ENCODE measurements at regions not wholly inside any gene's neighbourhood (a gene's known extent, or its start where the extent isn't known, plus 50 kb on each side); places are given as distances from the start of the nearest gene placed in this dataset.

DNA sequence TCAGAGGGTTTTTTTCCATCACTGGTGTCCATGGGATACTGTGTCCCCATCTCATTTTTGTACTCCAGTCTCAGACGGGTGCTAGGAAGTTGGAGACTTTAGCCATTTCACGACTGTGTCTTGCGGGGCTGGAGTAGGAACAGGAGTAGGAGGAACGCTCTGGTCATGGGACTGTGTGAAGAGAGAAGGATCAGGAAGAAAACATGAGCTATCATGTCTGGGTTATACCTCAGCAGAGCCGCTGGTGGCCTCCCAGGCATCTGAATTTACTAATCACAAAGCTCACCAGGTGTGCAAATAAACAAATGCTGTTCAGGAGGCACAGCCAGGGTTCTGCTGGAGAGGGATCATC, 225.4 kb downstream of the SEC14L1 start:
- ATAC-seq (peak; percentile 7 to 45 (median 20)), FAIRE-seq (no peak), DNase-seq (peak in 1 of 6 donors; percentile 5)
- Histone ChIP-seq H3K27me3 (peaks cover 0 to 20% (median under 1%) of the 10 kb centered on the region in 4 donors), H3K9me3 (no peaks in the 10 kb centered on the region), H3K4me3 (no peak overlapping the region), H3K27ac (peak overlapping the region; percentile 10 to 84 (median 64)), H3K36me3 (no peaks in the 10 kb centered on the region), H3K4me1 (peaks cover 4 to 28% (median 11%) of the 10 kb centered on the region in 3 donors)
- TF ChIP-seq, protein P1, sequence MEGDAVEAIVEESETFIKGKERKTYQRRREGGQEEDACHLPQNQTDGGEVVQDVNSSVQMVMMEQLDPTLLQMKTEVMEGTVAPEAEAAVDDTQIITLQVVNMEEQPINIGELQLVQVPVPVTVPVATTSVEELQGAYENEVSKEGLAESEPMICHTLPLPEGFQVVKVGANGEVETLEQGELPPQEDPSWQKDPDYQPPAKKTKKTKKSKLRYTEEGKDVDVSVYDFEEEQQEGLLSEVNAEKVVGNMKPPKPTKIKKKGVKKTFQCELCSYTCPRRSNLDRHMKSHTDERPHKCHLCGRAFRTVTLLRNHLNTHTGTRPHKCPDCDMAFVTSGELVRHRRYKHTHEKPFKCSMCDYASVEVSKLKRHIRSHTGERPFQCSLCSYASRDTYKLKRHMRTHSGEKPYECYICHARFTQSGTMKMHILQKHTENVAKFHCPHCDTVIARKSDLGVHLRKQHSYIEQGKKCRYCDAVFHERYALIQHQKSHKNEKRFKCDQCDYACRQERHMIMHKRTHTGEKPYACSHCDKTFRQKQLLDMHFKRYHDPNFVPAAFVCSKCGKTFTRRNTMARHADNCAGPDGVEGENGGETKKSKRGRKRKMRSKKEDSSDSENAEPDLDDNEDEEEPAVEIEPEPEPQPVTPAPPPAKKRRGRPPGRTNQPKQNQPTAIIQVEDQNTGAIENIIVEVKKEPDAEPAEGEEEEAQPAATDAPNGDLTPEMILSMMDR (IDR thresholded peaks at IDR 0.05), result no peak
- 22 to 35% methylated on average over 5 of the region's 5 CpGs for WGBS, 2 donors
- intact Hi-C loops (cut with DNase I), result no loop called here

DNA sequence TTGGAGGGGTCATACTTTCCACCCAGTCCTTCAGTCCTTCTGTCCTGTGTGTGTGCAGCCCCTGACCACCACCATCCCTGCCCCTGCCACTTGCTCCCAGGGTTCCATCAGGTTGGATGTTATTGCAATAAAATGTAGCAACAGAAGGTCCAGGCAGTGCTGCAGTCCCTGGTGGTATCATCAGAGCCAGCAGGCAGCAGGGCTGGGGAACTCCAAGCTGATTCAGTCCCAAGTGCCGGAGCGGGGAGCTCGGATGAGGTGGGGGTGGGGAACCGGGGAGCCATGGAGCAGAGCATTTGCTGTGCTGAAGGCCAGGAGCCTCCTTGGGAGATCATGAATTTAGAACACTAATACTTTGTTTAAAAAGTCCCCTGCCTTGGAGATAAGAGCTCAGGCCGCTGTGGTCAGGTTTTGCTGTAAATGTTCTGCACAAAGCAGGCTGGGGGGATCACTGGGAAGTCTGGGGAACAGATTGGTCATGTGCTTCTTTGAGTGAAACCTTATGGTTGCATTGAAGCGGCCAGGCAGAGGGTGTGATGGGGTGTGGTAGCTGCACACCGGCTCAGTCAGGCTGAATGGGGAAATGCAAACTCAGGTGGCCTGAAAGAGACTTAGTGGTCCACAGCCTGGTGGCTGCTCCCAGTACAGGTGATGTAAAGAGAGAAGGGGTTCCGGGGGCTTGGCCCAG, 225.9 kb downstream of the SEC14L1 start:
- WGBS, 2 donors, result 48 to 51% methylated on average over 8 of the region's 8 CpGs
- peak in 2 of 6 donors; percentile 56 to 59 for DNase-seq
- FAIRE-seq, result no peak
- Histone ChIP-seq H3K4me3 (no peak overlapping the region), H3K4me1 (peaks cover 4 to 28% (median 11%) of the 10 kb centered on the region in 3 donors), H3K27ac (peak overlapping the region; percentile 19 to 84 (median 64)), H3K9me3 (no peaks in the 10 kb centered on the region), H3K36me3 (no peaks in the 10 kb centered on the region), H3K27me3 (peaks cover 0 to 20% (median 2%) of the 10 kb centered on the region in 4 donors)
- TF ChIP-seq, protein P1 (IDR thresholded peaks at IDR 0.05), result no peak
- intact Hi-C loops (cut with DNase I), result no loop called here
- ATAC-seq, result peak; percentile 16 to 64 (median 44)

DNA sequence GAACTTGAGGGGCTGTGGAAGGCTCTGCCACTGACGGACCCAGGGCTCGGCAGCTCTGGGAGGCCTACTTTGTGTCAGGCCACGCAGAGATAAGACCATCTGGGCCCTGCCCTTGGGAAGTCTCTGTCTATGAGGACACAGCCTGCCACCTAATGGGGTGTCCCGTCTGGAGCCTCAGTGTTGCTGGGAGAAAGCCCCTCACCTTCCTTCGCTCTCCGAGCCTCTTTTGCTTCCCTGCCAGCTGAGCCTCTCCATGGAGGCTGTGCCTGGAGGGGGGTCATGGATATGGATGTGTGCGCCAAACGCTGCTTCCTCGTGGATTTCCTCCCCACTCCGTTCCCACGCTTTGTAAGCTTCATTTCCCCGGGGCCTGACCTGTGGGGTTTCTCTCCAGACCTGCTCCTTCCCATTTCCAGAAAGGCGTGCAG, 228.8 kb downstream of the SEC14L1 start:
- Histone ChIP-seq H3K4me3 (no peak overlapping the region), H3K9me3 (no peaks in the 10 kb centered on the region), H3K4me1 (peaks cover 11 to 31% (median 12%) of the 10 kb centered on the region in 3 donors), H3K27me3 (peaks cover 0 to 20% (median 2%) of the 10 kb centered on the region in 4 donors), H3K36me3 (no peaks in the 10 kb centered on the region), H3K27ac (no peak overlapping the region)
- WGBS, 2 donors, result 95 to 97% methylated on average over 13 of the region's 13 CpGs
- FAIRE-seq, result no peak
- TF ChIP-seq, protein P1 (IDR thresholded peaks at IDR 0.05), result no peak
- ATAC-seq, result no peak
- intact Hi-C loops (cut with DNase I), result no loop called here
- peak in 1 of 6 donors; percentile 29 for DNase-seq

DNA sequence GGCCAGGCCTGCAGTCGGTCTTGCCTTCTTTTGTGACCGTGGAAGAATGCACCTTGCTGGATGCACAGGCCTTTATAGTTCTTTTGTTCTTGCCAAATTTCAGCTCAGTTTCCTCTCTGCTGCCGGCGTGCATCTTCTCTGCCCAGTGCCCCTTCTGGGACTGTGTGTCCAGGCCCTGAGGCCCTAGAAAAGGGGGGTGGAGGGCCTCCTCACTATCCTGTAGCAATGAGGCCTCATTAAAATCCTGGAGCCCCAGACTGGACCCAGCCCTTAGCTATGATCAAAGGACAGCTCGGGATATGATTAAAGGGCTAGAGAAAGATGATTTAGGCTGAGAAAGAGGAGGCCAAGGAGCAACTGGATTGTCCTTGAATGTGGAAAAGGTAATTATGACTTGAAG, 229.8 kb downstream of the SEC14L1 start:
- intact Hi-C loops (cut with DNase I), result no loop called here
- H3K9me3 ChIP-seq, result no peaks in the 10 kb centered on the region
- no peak overlapping the region for H3K27ac ChIP-seq
- no peaks in the 10 kb centered on the region for H3K36me3 ChIP-seq
- TF ChIP-seq, protein P1 (IDR thresholded peaks at IDR 0.05), result no peak
- H3K4me3 ChIP-seq, result no peak overlapping the region
- WGBS, 2 donors, result 88 to 91% methylated on average over 5 of the region's 5 CpGs
- no peak for FAIRE-seq
- ATAC-seq, result no peak
- H3K4me1 ChIP-seq, result peaks cover 10 to 36% (median 12%) of the 10 kb centered on the region in 3 donors
- H3K27me3 ChIP-seq, result peaks cover 0 to 20% (median 2%) of the 10 kb centered on the region in 4 donors
- no peak for DNase-seq

Data from pancreas (tissue), 10 donors.